GM23338 (cell line): ENCODE measurements at regions not wholly inside any gene's neighbourhood (a gene's known extent, or its start where the extent isn't known, plus 50 kb on each side); places are given as distances from the start of the nearest gene placed in this dataset.

ENCODE experiments used
- ATAC-seq: fragments of 200-7000 bp; cut with Tn5 transposase; 3 replicates; pipeline ENCODE4 v1.9.1; 2020
- DNase-seq: peaks from one replicate; pipeline ENCODE4 v3.0.0-alpha.2; 2015; ENCODE audit warnings: low spot score
- H2AFZ ChIP-seq: fragments of 200-600 bp; sonication (generic); 2 replicates; pipeline ENCODE4 v1.8.0; 2016; ENCODE audit warnings: antibody characterized with exemption, mild to moderate bottlenecking, moderate library complexity
- H3F3A ChIP-seq: fragments of 200-600 bp; sonication (generic); replicated peaks from 2 replicates; pipeline ENCODE4 v1.8.0; 2017; ENCODE audit warnings: antibody characterized with exemption, mixed run types, low read depth
- H3K27ac ChIP-seq: fragments of 200-600 bp; sonication (generic); 2 replicates; pipeline ENCODE4 v1.6.1; 2016; ENCODE audit warnings: low read depth
- H3K27me3 ChIP-seq: fragments of 200-600 bp; sonication (generic); 2 replicates; pipeline ENCODE4 v1.8.0; 2016; ENCODE audit warnings: mild to moderate bottlenecking, mixed run types, moderate library complexity; ENCODE audit not compliant: insufficient read depth
- H3K36me3 ChIP-seq: fragments of 200-600 bp; sonication (generic); 2 replicates; pipeline ENCODE4 v1.8.0; 2016; ENCODE audit warnings: mild to moderate bottlenecking; ENCODE audit not compliant: insufficient read depth
- H3K4me1 ChIP-seq: fragments of 200-600 bp; sonication (generic); 2 replicates; pipeline ENCODE4 v1.8.0; 2016; ENCODE audit warnings: mild to moderate bottlenecking, moderate library complexity; ENCODE audit not compliant: insufficient read depth
- H3K4me2 ChIP-seq: fragments of 200-600 bp; sonication (generic); 2 replicates; pipeline ENCODE4 v1.7.1; 2017; ENCODE audit warnings: mixed run types
- H3K4me3 ChIP-seq: fragments of 200-600 bp; sonication (generic); 2 replicates; pipeline ENCODE4 v1.6.1; 2016; ENCODE audit warnings: mixed run types
- H3K79me2 ChIP-seq: fragments of 200-600 bp; sonication (generic); replicated peaks from 2 replicates; pipeline ENCODE4 v1.8.0; 2017; ENCODE audit warnings: mild to moderate bottlenecking; ENCODE audit not compliant: insufficient read depth
- H3K9me2 ChIP-seq: fragments of 200-600 bp; sonication (generic); 2 replicates; pipeline ENCODE4 v1.8.0; 2017; ENCODE audit not compliant: insufficient read depth
- H4K20me1 ChIP-seq: fragments of 200-600 bp; sonication (generic); replicated peaks from 2 replicates; pipeline ENCODE4 v1.8.0; 2017; ENCODE audit warnings: mild to moderate bottlenecking; ENCODE audit not compliant: insufficient read depth
- H3K27ac Mint-ChIP-seq: 2 replicates; pipeline ENCODE4 v1.8.0; 2020; ENCODE audit warnings: inconsistent platforms, mild to moderate bottlenecking, moderate library complexity, mixed read lengths
- H3K27me3 Mint-ChIP-seq: 3 replicates; pipeline ENCODE4 v1.8.0; 2022; ENCODE audit warnings: low read depth, mild to moderate bottlenecking, moderate library complexity, mixed read lengths, inconsistent platforms; ENCODE audit not compliant: insufficient read depth, poor library complexity
- H3K36me3 Mint-ChIP-seq: 3 replicates; pipeline ENCODE4 v1.8.0; 2021; ENCODE audit warnings: low read depth, mild to moderate bottlenecking, inconsistent platforms, moderate library complexity, mixed read lengths
- H3K4me1 Mint-ChIP-seq: 3 replicates; pipeline ENCODE4 v1.8.0; 2020; ENCODE audit warnings: mild to moderate bottlenecking, inconsistent platforms, mixed read lengths
- H3K4me3 Mint-ChIP-seq: 3 replicates; pipeline ENCODE4 v1.8.0; 2021; ENCODE audit warnings: moderate library complexity, mild to moderate bottlenecking, inconsistent platforms, mixed read lengths
- H3K9me3 Mint-ChIP-seq: 3 replicates; pipeline ENCODE4 v1.8.0; 2020; ENCODE audit warnings: moderate library complexity, mild to moderate bottlenecking, inconsistent platforms, mixed read lengths
- ZNF462 ChIP-seq: fragments of 250-450 bp; sonication (Bioruptor Pico); IDR thresholded peaks from 2 replicates; pipeline ENCODE4 v1.5.0; 2020; ENCODE audit warnings: mild to moderate bottlenecking, moderate library complexity

DNA sequence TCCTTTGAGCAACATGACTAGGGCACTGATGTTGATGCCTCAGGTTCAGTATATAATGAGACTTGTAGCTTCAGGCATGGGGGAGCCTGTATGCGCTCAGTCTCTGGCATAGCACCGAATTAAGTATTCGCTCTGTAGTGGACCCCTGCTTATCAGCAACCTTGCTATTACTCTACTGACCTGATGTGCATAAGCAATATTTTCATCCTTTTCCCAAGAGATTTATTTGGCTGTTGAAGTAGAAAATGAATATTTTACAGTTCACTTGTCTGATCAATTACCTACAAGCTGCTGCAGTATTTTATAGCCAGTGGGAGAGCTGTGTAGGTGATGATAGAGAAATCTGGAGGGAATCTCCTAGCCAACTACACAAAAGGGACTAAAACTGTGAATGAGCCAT is 781.6 kb upstream of the PHF14 start:
- H3K36me3 Mint-ChIP-seq = no peaks in the 10 kb centered on the region
- H3F3A ChIP-seq = no peaks in the 10 kb centered on the region

More for the DNA sequence above, 781.6 kb upstream of the PHF14 start:
- Histone ChIP-seq H3K27me3 (no peaks in the 10 kb centered on the region), H2AFZ (peak overlapping the region; percentile 24; the same call in 1 of the 2 replicates), H3K4me2 (no peak overlapping the region), H3K9me2 (no peaks in the 10 kb centered on the region), H4K20me1 (no peaks in the 10 kb centered on the region), H3K4me3 (no peak overlapping the region), H3K4me1 (no peaks in the 10 kb centered on the region), H3K36me3 (no peaks in the 10 kb centered on the region), H3K27ac (no peak overlapping the region), H3K79me2 (no peaks in the 10 kb centered on the region)
- DNase-seq (no peak), ATAC-seq (peak; percentile 41; the same call in 1 of the 3 replicates)
- H3K27me3 Mint-ChIP-seq = no peaks in the 10 kb centered on the region
- H3K27ac Mint-ChIP-seq = no peak overlapping the region
- no peaks in the 10 kb centered on the region for H3K9me3 Mint-ChIP-seq
- TF ChIP-seq ZNF462 (CRISPR knock-in tag) = no peak
- H3K4me1 Mint-ChIP-seq = no peaks in the 10 kb centered on the region
- no peak overlapping the region for H3K4me3 Mint-ChIP-seq
